ENCODE measurements at regions not wholly inside any gene's neighbourhood (a gene's known extent, or its start where the extent isn't known, plus 50 kb on each side); places are given as distances from the start of the nearest gene placed in this dataset.
A peak's percentile ranks its signal among the peaks of the same experiment; 100 is the strongest.
"Not testable (repeated sequence)": the region's sequence is repeated elsewhere in the genome, so short reads cannot be mapped to it uniquely, and the experiment has no call there.

DNA sequence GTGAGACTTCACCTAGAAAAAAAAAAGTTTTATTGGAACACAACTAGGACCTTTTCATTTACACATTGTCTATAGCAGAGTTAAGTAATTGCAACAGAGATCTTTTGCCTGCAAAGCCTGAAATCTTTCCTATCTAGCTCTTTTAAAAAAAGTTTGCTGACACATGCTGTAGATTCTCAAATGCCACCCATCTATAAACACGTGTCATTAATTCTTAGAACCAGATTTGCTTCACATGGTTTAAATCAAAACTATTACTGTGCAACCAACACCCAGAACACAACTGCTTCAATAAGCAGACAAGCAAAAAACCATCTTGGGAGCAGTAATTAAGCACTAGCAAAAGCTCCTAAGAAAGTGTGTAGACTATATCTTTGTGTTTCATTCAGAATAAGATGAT is 55.0 kb downstream of the OXSM start:
- no peak for DNase-seq

DNA sequence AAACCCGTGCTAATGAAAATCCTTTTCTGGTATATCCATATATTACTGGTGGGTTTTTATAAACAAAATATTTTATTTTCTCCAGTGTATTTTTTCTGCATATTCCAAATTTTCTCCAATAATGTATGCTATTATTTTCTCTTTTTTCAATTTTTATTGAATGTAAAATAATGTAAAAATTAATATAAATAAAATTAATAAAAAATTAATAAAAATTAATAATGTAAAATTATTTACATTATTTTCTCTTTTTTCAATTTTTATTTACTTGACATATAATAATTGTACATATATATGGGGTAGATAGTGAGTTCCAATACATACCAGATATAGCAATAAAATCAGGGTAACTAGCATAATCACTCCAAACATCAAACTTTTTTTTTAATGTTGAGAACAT is 56.4 kb downstream of the OXSM start:
- no peak for DNase-seq

DNA sequence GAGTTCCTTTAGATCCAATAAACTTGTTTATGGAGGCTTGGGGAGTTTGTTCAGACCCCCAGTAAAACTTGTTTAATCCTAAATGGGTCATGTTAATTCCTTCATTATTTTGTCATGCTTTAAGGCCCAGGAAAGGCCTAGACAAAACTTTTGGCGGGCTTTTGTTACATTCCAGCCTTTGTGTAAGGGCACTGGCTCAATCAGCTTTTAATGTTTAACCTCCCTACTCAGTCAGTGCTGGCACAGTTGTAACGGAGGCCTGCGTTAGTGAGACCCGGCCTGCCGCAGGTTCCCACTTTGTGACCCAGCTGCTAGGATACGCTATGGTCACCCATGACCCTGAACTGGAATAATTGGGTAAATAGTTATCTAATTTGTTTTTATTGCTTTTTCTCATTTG is 59.2 kb downstream of the OXSM start:
- DNase-seq: no peak

- no peak for DNase-seq
Observed at GRCh38 chr3:25849641-25850385, 59.9 kb downstream of the OXSM start.

DNA sequence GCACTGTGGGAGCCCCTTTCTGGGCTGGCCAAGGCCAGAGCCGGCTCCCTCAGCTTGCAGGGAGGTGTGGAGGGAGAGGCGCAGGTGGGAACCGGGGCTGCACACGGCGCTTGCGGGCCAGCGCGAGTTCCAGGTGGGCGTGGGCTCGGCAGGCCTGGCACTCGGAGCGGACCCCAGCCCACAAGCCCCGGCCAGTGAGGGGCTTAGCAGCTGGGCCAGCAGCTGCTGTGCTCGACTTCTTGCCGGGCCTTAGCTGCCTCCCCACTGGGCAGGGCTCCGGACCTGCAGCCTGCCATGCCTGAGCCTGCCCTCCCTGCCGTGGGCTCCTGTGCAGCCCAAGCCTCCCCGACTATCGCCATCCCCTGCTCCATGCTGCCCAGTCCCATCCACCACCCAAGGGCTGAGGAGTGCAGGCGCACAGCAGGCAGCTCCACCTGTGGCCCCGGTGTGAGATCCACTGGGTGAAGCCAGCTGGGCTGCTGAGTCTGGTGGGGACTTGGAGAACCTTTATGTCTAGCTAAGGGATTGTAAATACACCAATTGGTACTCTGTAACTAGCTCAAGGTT is 61.9 kb downstream of the OXSM start:
- not testable (repeated sequence) for DNase-seq

DNA sequence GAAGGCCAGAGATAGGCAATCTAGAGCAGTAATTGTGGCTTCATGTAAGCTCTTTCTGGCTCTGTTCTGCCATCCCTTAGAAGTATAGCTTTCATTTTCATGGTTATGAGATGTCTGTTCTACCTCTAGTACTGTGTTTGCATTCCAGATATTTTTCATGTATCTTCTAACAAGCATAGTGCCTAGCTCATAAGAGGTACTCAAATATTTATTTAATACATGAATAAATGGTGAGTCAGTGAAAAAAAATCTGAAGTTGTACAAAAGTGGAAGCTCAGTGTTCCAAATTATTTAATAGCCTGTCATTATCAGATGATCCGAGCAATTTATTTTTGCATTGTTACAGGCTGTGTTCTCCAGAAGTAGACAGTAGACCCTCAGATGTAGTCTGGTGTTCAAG is 64.3 kb downstream of the OXSM start:
- DNase-seq: no peak

- no peak for DNase-seq
Observed at GRCh38 chr3:25854635-25855034, 64.7 kb downstream of the OXSM start.

DNA sequence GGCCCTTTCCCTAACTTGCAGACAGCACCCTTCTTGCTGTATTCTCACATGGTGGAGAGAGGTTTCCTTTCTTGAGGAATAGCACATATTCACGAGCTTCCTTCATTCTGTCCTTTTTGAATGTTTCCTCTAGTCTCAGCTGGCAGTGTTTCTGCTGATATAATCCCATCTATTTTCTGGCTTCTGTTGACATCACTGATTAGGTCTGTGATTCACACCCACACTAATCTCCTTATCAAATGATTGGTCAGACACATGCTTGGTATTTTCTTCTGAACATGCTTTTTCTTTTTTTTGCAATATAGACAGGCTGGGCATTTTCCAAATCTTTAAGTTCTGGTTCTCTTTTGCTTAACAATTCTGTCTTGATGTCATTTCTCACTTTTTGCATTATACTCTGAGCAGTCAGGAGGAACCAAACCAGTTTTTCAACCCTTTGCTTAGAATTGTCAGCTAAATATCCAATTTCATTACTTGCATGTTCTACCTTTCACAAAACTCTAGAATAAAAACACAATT is 65.4 kb downstream of the OXSM start:
- no peak for DNase-seq

DNA sequence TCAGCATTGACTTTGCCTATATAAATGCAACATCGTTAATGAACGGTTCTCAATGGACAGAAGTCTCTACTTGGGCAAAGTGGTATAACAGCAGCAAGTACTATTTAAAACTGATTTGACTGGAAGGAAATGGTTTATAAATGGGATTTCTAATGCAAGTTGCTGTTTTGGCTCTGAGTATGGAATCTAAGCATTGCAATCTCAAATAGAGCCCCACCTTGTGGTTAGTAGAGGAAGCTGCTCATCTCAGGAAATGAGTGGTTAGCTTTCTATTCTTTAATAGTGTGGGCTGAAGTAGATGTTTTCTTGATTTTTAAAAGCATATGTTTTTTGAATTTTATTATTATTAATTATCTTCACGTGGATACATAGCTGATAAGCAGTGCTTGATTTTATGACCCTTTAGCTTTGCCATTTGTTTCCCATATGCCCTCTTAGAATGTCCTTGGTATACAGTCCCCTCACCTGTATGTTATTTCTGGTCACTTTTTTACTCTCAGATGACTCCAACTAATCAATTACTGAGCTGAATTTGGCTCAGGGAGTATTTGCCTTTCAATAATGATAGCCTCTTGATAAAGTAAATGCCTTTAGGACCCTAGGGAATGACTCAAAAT is 67.1 kb downstream of the OXSM start:
- peak; percentile 59 for DNase-seq

DNA sequence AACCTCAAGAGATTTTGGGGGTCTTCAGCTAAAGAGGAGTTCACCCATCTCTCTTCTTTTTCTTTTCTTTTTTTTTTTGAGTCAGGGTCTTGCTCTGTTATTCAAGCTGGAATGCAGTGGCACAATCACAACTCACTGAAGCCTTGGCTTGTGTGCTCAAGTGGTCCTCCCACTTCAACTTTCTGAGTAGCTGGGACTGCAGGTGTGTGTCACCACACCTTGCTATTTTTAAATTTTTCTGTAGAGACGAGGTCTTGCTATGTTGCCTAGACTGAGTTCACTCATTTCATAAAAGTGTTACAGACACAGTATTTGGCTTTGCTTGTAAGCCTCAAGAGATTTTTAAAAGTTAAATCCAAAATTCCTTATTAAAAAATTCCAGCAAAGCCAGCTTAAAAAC is 71.7 kb downstream of the OXSM start:
- DNase-seq: no peak

DNA sequence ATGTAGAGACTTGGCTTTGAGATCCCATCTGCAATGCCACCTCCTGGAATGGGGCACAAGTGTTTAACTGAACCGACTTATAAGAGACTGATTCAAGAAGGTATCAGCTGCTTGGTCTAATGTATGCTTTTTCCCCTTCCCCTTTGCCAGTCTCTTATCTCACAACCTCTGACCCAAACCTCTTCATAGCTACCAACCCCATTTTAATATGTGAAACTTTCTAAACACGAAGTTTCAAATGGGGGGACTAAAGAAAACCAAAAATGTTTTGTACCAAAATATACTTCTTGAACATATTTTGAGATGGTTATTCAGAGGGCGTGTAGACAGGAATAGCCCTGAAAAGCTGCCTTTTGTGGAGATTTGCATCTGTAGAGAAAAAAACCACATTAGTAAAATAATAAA is 73.1 kb downstream of the OXSM start:
- DNase-seq: no peak

- DNase-seq: no peak
Observed at GRCh38 chr3:25863416-25863959, 73.6 kb downstream of the OXSM start.

DNA sequence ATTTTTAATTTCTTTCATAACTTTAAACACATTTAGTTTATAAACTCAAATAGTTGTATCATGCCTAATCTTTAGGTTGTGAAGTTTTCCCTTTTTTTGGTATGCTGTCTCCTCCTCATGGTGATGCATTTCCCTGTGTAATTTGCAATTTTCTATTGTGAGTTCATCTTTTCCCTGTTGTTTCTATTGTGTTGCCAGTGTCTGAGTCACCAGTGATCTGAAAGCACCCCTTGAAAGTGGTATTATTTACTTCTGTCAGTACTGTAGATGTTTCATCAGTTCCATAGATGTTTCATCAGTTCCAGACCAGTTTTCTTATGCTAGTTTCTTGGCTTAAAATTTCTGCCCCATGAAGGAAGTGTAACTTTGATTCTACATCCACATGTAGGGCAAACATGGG is 80.6 kb downstream of the OXSM start:
- DNase-seq: no peak

DNA sequence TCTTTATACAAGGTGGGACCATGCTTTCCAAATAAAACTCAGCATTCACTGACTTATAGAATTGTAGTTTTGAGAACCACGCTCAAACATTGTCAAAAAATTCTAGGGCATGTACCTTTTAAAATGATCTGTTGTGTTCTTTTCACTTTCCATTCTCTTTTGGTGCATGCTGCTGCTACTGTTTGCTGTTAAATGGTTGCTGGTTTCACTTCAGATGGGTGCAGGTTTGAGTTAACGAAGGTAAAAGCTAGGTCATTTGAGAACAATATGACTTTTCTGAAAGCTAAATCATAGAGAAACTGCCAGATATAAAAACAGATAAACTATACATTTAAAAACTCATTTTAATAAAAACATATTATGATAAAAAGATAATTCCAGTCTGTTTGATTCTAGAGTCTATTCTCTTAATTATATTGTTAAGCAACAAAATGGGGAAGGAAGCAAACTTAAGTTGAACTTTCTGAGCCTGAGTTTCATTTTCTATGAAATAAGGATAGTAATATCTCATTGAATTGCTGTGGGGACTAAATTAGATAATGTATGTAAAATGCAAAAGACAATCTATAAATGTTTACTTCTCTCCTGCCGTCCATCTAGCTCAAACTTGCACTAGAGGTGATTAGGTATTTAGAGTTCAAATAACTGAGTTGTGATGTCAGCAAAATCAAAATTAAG is 82.4 kb downstream of the OXSM start:
- DNase-seq: no peak

GRCh38 chr3:25883492-25883891 is 93.6 kb downstream of the OXSM start:
- DNase-seq: no peak

GRCh38 chr3:25884981-25885380 is 95.1 kb downstream of the OXSM start:
- DNase-seq: no peak

GRCh38 chr3:25885544-25885943 is 95.7 kb downstream of the OXSM start:
- DNase-seq: no peak

DNA sequence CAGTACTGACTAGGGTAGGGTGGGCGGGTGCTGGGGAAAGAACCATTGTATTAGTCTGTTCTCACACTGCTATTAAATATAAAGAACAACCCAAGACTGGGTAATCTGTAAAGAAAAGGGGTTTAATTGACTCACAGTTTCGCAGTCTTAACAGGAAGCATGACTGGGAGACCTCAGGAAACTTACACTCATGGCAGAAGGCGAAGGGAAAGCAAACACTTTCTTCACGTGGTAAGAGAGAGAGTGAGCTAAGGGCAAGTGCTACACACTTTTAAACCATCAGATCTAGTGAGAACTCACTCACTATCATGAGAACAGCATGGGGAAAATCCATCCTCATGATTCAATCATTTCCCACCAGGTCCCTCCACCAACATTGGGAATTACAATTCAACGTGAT is 98.0 kb downstream of the OXSM start:
- DNase-seq: no peak

- DNase-seq: no peak
Observed at GRCh38 chr3:25888892-25889524, 99.1 kb downstream of the OXSM start.

DNA sequence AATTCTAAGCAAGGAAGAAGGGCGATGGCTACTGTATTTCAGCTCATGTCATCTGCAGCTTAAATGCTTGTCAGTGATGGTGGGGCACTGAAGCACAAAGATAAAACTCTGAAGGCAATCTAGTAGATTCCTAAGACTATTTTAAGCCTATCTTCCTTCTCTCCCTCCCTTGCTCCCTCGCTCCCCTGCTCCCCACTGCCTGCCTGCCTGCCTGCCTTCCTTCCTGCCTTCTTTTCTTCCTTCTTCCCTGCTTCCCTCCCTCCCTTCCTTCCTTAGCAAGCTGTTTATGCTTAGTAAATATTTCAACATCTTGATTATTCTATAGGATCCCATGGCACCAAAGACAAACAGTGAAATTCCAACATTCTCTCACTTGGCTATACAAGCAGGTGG is 99.6 kb downstream of the OXSM start:
- no peak for DNase-seq

- DNase-seq: no peak
Observed at GRCh38 chr3:25894101-25894500, 104.2 kb downstream of the OXSM start.

- DNase-seq: no peak
Observed at GRCh38 chr3:25895031-25895430, 105.1 kb downstream of the OXSM start.

DNA sequence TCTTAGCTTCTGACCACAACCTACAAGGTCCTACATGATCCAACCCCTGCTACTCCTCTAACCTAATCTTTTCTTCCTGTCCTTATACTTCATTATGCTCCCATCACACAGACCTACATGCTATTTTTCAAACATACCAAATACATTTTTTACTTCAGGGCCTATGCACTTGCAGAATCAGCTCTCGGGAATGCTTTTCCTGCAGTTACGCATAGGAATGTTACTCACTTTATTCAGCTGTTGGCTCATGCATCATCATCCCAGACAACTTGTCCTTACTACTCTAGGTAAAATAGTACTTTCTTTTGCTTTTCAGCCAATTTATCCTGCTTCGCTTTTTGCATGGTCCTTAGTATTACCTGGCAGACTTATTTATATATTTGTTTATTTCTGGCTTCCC is 105.6 kb downstream of the OXSM start:
- no peak for DNase-seq
